ENCODE measurements at regions not wholly inside any gene's neighbourhood (a gene's known extent, or its start where the extent isn't known, plus 50 kb on each side); places are given as distances from the start of the nearest gene placed in this dataset.
A peak's percentile ranks its signal among the peaks of the same experiment; 100 is the strongest.

- Mint-ChIP-seq H3K9me3 (peaks cover 0 to 4% (median 0%) of the 10 kb centered on the region in 7 donors), H3K27ac (no peak overlapping the region), H3K4me3 (no peak overlapping the region), H3K4me1 (peaks cover 4% of the 10 kb centered on the region), H3K36me3 (no peaks in the 10 kb centered on the region), H3K27me3 (ENCODE audit: low read depth in 3 of 3) (peaks cover 1 to 4% (median 3%) of the 10 kb centered on the region in 3 donors)
- Histone ChIP-seq H3K9me3 (replicated peaks in 1 of 2; ENCODE audit: control insufficient read depth in 1 of 2, insufficient read depth in 1 of 2, low read length in 2 of 2) (no peaks in the 10 kb centered on the region), H3K4me2 (replicated peaks; ENCODE audit: extremely low read depth, low read length, poor library complexity, severe bottlenecking) (no peak overlapping the region), H3K9ac (ENCODE audit: insufficient read depth, low read length, poor library complexity, severe bottlenecking) (no peak overlapping the region), H3K4me1 (ENCODE audit: control insufficient read depth in 1 of 2, insufficient read depth in 2 of 2, low read length in 2 of 2) (no peaks in the 10 kb centered on the region), H4K20me1 (ENCODE audit: insufficient read depth, low read length) (no peaks in the 10 kb centered on the region), H2AFZ (ENCODE audit: insufficient read depth, low read depth, low read length, poor library complexity, severe bottlenecking) (no peak overlapping the region), H3K27ac (ENCODE audit: low read depth in 1 of 2, low read length in 2 of 2) (no peak overlapping the region), H3K27me3 (ENCODE audit: control insufficient read depth in 2 of 2, insufficient read depth in 2 of 2, low read length in 2 of 2) (no peaks in the 10 kb centered on the region), H3K79me2 (ENCODE audit: insufficient read depth, low read length) (no peaks in the 10 kb centered on the region), H3K4me3 (replicated peaks in 1 of 3; ENCODE audit: low read depth in 2 of 3, low read length in 3 of 3) (no peak overlapping the region), H3K36me3 (replicated peaks in 1 of 2; ENCODE audit: control insufficient read depth in 1 of 2, insufficient read depth in 2 of 2, low read length in 2 of 2) (no peaks in the 10 kb centered on the region)
- peak in 2 of 3 donors; percentile 1 to 7 for DNase-seq
- no peak for TF ChIP-seq CTCF (IDR thresholded peaks at IDR 0.05)
- intact Hi-C loops (cut with micrococcal nuclease), result no loop called here
These were observed 142.2 kb upstream of the VWC2 start for GRCh38 chr7:49631071-49631815.

DNA sequence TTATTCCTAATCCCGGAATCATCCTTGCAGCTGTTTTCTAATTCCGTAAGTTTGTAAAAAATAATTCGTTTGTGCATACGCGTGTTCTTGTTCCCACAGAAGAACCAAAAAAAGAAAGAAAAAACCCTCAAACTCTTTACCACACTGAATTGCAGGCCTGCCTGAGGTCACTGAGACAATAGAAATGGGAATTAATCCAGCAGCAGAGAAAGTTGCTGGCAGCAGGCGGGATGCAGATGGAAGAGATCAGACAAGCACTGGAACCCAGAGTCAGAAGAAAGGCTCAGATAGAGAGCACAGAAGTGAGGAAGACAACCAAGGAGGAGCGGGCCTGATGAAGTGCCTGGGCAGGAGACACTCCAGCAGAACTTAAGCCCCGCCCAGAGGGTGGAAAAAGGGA, 141.5 kb upstream of the VWC2 start:
- WGBS (ENCODE audit: insufficient coverage), result 100% methylated on average over 4 of the region's 8 CpGs
- intact Hi-C loops (cut with micrococcal nuclease), result no loop called here
- DNase-seq, result no peak
- H2AFZ ChIP-seq (ENCODE audit: insufficient read depth, low read depth, low read length, poor library complexity, severe bottlenecking), result no peak overlapping the region
- Mint-ChIP-seq H3K9me3 (peaks cover 0 to 4% (median 0%) of the 10 kb centered on the region in 7 donors), H3K4me1 (peaks cover 4% of the 10 kb centered on the region), H3K27ac (no peak overlapping the region), H3K27me3 (ENCODE audit: low read depth in 3 of 3) (peaks cover 1 to 4% (median 2%) of the 10 kb centered on the region in 3 donors), H3K4me3 (no peak overlapping the region), H3K36me3 (no peaks in the 10 kb centered on the region)
- H3K4me1 ChIP-seq (ENCODE audit: control insufficient read depth in 1 of 2, insufficient read depth in 2 of 2, low read length in 2 of 2), result no peaks in the 10 kb centered on the region
- no peak overlapping the region for H3K4me3 ChIP-seq (replicated peaks in 1 of 3; ENCODE audit: low read depth in 2 of 3, low read length in 3 of 3)
- H3K4me2 ChIP-seq (replicated peaks; ENCODE audit: extremely low read depth, low read length, poor library complexity, severe bottlenecking), result no peak overlapping the region
- H3K36me3 ChIP-seq (replicated peaks in 1 of 2; ENCODE audit: control insufficient read depth in 1 of 2, insufficient read depth in 2 of 2, low read length in 2 of 2), result no peaks in the 10 kb centered on the region
- no peaks in the 10 kb centered on the region for H3K79me2 ChIP-seq (ENCODE audit: insufficient read depth, low read length)
- H4K20me1 ChIP-seq (ENCODE audit: insufficient read depth, low read length), result no peaks in the 10 kb centered on the region
- H3K27me3 ChIP-seq (ENCODE audit: control insufficient read depth in 2 of 2, insufficient read depth in 2 of 2, low read length in 2 of 2), result no peaks in the 10 kb centered on the region
- H3K9me3 ChIP-seq (replicated peaks in 1 of 2; ENCODE audit: control insufficient read depth in 1 of 2, insufficient read depth in 1 of 2, low read length in 2 of 2), result no peaks in the 10 kb centered on the region
- H3K9ac ChIP-seq (ENCODE audit: insufficient read depth, low read length, poor library complexity, severe bottlenecking), result no peak overlapping the region
- TF ChIP-seq CTCF (IDR thresholded peaks at IDR 0.05), result no peak
- H3K27ac ChIP-seq (ENCODE audit: low read depth in 1 of 2, low read length in 2 of 2), result no peak overlapping the region
